Colon (tissue), 2 donors: ENCODE measurements at regions not wholly inside any gene's neighbourhood (a gene's known extent, or its start where the extent isn't known, plus 50 kb on each side); places are given as distances from the start of the nearest gene placed in this dataset.

Source experiments
- FAIRE-seq: peaks from 2 replicates; lab custom pipeline; 2012; peaks lifted over from hg19 to GRCh38; lab: Jason Lieb, UNC
- donor health status: control.
- donor health status: control.

GRCh38 chr14:97301931-97302559 lies 504.9 kb downstream of the VRK1 start:
- FAIRE-seq, result no peak

GRCh38 chr14:97306133-97306759 lies 509.1 kb downstream of the VRK1 start:
- FAIRE-seq, result no peak

GRCh38 chr14:97306760-97307246 lies 509.6 kb downstream of the VRK1 start:
- no peak for FAIRE-seq

GRCh38 chr14:97311411-97311810 lies 514.2 kb downstream of the VRK1 start:
- FAIRE-seq, result no peak

- no peak for FAIRE-seq
These were observed 515.7 kb downstream of the VRK1 start for GRCh38 chr14:97312910-97313309.

GRCh38 chr14:97315790-97316189 lies 518.6 kb downstream of the VRK1 start:
- no peak for FAIRE-seq

- no peak for FAIRE-seq
These were observed 521.2 kb downstream of the VRK1 start for GRCh38 chr14:97318380-97318779.

GRCh38 chr14:97319691-97320090 lies 522.5 kb downstream of the VRK1 start:
- no peak for FAIRE-seq

- no peak for FAIRE-seq
These were observed 531.6 kb downstream of the VRK1 start for GRCh38 chr14:97328743-97329142.

GRCh38 chr14:97329701-97330100 lies 532.5 kb downstream of the VRK1 start:
- no peak for FAIRE-seq

- FAIRE-seq, result no peak
These were observed 533.9 kb downstream of the VRK1 start for GRCh38 chr14:97331058-97331457.

- FAIRE-seq, result no peak
These were observed 534.3 kb downstream of the VRK1 start for GRCh38 chr14:97331526-97331925.

GRCh38 chr14:97336179-97336578 lies 539.0 kb downstream of the VRK1 start:
- FAIRE-seq, result no peak

GRCh38 chr14:97336816-97337215 lies 539.6 kb downstream of the VRK1 start:
- no peak for FAIRE-seq

GRCh38 chr14:97337267-97337666 lies 540.1 kb downstream of the VRK1 start:
- no peak for FAIRE-seq

GRCh38 chr14:97337670-97338069 lies 540.5 kb downstream of the VRK1 start:
- FAIRE-seq, result no peak

GRCh38 chr14:97344666-97345065 lies 547.5 kb downstream of the VRK1 start:
- FAIRE-seq, result no peak

- no peak for FAIRE-seq
These were observed 549.5 kb downstream of the VRK1 start for GRCh38 chr14:97346675-97347074.

GRCh38 chr14:97349463-97349862 lies 552.3 kb downstream of the VRK1 start:
- FAIRE-seq, result no peak

- no peak for FAIRE-seq
These were observed 552.8 kb downstream of the VRK1 start for GRCh38 chr14:97349946-97350345.

GRCh38 chr14:97350415-97350814 lies 553.2 kb downstream of the VRK1 start:
- FAIRE-seq, result no peak

GRCh38 chr14:97350894-97351731 lies 553.9 kb downstream of the VRK1 start:
- no peak for FAIRE-seq

- no peak for FAIRE-seq
These were observed 555.9 kb downstream of the VRK1 start for GRCh38 chr14:97353102-97353501.
